Stimulated activated effector memory CD8-positive, alpha-beta T cell treated with anti-CD3 and anti-CD28 coated beads, Interleukin-12 subunit alpha, Interleukin-12 subunit beta, amount 100 ng/mL, for 72 hours (primary cell): ENCODE measurements at regions not wholly inside any gene's neighbourhood (a gene's known extent, or its start where the extent isn't known, plus 50 kb on each side); places are given as distances from the start of the nearest gene placed in this dataset.

Source experiments
- ATAC-seq: fragments of 150-1000 bp; cut with Tn5 transposase; 2 replicates; pipeline ENCODE4 v1.10.0; 2021
- DNase-seq, 2 donors: peaks; one replicate each; pipeline ENCODE4 v3.0.0; 2021 to 2022; ENCODE audit warnings: low spot score in 2 of 2
- H3K27ac Mint-ChIP-seq: one replicate; pipeline ENCODE4 v1.8.0; 2022; ENCODE audit warnings: mild to moderate bottlenecking, mixed read lengths
- H3K36me3 Mint-ChIP-seq: one replicate; pipeline ENCODE4 v1.8.0; 2022; ENCODE audit warnings: mild to moderate bottlenecking, mixed read lengths
- H3K4me1 Mint-ChIP-seq: one replicate; pipeline ENCODE4 v1.8.0; 2022; ENCODE audit warnings: mixed read lengths
- H3K4me3 Mint-ChIP-seq: one replicate; pipeline ENCODE4 v1.8.0; 2022; ENCODE audit warnings: mild to moderate bottlenecking, mixed read lengths
- H3K9me3 Mint-ChIP-seq: one replicate; pipeline ENCODE4 v1.8.0; 2022; ENCODE audit warnings: mixed read lengths

- Mint-ChIP-seq H3K36me3 (no peaks in the 10 kb centered on the region), H3K4me1 (peaks cover 33% of the 10 kb centered on the region), H3K9me3 (no peaks in the 10 kb centered on the region), H3K27ac (peak overlapping the region; percentile 90), H3K4me3 (no peak overlapping the region)
- DNase-seq (no peak), ATAC-seq (no peak)
Observed at GRCh38 chr5:87074072-87074471, 193.6 kb upstream of the RASA1 start.

DNA sequence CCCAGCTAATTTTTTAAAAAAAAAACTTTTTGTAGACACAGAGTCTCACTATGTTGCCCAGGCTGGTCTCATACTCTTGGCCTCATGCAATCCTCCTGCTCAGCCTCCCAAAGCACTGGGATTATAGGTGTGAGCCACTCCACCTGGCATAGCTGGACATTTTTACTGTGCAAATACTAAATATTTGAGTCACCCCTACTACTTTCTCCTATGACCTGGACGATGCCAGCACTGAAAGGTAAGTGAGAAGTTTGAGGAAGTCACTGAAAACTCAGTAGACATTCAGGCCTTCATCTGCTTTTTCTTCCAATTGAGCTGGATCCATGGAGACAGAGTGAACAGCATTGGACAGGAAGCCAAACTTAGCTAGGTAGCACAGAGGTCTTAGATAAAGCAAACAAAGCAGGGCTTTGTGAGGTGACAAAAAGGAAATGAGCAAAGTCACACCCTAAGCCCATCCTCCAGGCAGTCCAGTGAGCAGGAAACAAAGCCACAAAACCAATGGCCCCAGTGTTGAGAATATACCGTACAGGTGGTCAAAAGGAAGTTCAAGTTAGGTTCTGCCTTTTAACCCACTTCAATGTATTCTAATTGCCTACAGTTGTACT, 192.6 kb upstream of the RASA1 start:
- no peaks in the 10 kb centered on the region for H3K9me3 Mint-ChIP-seq
- H3K27ac Mint-ChIP-seq: peak overlapping the region; percentile 90
- DNase-seq: peak in 1 of 2 donors; percentile 55
- H3K4me3 Mint-ChIP-seq: peak overlapping the region; percentile 37
- no peaks in the 10 kb centered on the region for H3K36me3 Mint-ChIP-seq
- peak; percentile 89 for ATAC-seq
- peaks cover 34% of the 10 kb centered on the region for H3K4me1 Mint-ChIP-seq

GRCh38 chr5:87076411-87076810, 191.3 kb upstream of the RASA1 start:
- H3K9me3 Mint-ChIP-seq: no peaks in the 10 kb centered on the region

GRCh38 chr5:87076931-87077330, 190.8 kb upstream of the RASA1 start:
- H3K36me3 Mint-ChIP-seq: no peaks in the 10 kb centered on the region
- peak; percentile 74 for ATAC-seq
- no peaks in the 10 kb centered on the region for H3K9me3 Mint-ChIP-seq
- H3K27ac Mint-ChIP-seq: no peak overlapping the region
- DNase-seq: no peak
- no peak overlapping the region for H3K4me3 Mint-ChIP-seq
- peaks cover 40% of the 10 kb centered on the region for H3K4me1 Mint-ChIP-seq

More at GRCh38 chr5:87076411-87076810, 191.3 kb upstream of the RASA1 start:
- Mint-ChIP-seq H3K27ac (no peak overlapping the region), H3K4me3 (no peak overlapping the region), H3K36me3 (no peaks in the 10 kb centered on the region), H3K4me1 (peaks cover 35% of the 10 kb centered on the region)
- ATAC-seq (no peak), DNase-seq (no peak)

DNA sequence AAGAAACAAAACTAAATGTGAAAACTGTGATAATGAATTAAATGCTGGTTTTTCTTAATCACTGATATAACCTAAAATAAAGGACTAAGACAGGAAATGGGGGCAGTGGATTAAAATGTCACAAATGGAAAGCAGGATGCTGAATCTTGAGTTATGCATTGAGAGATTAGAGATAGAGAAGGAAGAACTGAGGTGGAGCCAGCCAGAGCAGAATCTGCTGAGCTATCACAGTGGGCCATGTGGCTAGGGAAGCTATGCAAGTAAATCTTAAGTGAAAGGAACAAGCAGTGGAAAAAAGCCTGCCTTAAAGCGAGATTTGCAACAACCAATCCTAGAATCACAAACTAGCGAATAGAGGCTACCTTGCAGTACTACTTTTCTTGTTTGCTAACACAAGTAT, 188.5 kb upstream of the RASA1 start:
- ATAC-seq (no peak), DNase-seq (no peak)
- peaks cover 48% of the 10 kb centered on the region for H3K4me1 Mint-ChIP-seq

GRCh38 chr5:87081016-87081415, 186.7 kb upstream of the RASA1 start:
- Mint-ChIP-seq H3K4me1 (peaks cover 34% of the 10 kb centered on the region), H3K27ac (peak overlapping the region; percentile 83), H3K9me3 (peaks cover 2% of the 10 kb centered on the region), H3K4me3 (peak overlapping the region; percentile 37), H3K36me3 (no peaks in the 10 kb centered on the region)
- no peak for DNase-seq
- no peak for ATAC-seq

More for the DNA sequence above, 188.5 kb upstream of the RASA1 start:
- H3K36me3 Mint-ChIP-seq: no peaks in the 10 kb centered on the region
- no peaks in the 10 kb centered on the region for H3K9me3 Mint-ChIP-seq
- H3K27ac Mint-ChIP-seq: peak overlapping the region; percentile 48
- H3K4me3 Mint-ChIP-seq: no peak overlapping the region

DNA sequence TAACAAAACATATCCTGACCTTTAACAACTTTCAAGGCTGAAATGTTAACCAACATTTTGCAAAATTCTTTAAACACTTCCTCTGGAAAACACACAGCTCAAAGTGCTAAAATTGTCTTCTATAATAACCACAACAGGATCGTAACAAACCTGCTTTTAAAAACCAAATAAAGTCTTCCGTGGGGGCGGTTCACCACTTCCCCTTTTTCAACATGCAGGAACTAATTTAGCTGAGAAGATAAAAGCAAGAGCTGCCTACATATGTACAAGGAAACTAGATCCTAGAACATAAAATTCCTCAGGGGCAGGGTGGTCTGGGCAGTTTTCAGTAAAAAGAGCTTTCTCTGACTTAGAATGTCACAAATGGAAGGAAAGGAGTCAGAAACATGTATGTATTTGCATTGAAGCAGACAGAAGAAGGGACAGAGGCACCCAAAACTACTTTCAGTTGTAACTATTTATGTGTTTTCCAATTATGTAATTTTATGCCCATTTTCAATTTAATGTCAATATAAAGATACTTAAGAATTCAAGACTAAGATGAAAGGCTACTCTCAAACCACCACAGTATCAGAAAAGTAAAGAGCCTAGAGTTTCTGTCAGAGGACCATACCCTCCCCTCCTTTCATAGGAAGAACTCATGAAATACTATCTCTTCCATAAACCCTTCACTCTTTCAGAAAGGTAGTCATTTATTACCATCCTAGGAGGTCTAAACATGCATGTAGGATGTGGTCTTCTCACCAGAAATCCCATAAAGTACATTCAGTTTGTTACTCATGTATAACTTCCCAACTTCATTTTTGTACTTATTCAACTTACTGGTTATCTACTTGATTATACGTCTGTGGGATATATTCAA, 185.9 kb upstream of the RASA1 start:
- peak in 1 of 2 donors; percentile 56 for DNase-seq
- Mint-ChIP-seq H3K9me3 (peaks cover 2% of the 10 kb centered on the region), H3K36me3 (no peaks in the 10 kb centered on the region), H3K4me3 (peak overlapping the region; percentile 37), H3K4me1 (peaks cover 34% of the 10 kb centered on the region), H3K27ac (peak overlapping the region; percentile 83)
- ATAC-seq: peak; percentile 53

DNA sequence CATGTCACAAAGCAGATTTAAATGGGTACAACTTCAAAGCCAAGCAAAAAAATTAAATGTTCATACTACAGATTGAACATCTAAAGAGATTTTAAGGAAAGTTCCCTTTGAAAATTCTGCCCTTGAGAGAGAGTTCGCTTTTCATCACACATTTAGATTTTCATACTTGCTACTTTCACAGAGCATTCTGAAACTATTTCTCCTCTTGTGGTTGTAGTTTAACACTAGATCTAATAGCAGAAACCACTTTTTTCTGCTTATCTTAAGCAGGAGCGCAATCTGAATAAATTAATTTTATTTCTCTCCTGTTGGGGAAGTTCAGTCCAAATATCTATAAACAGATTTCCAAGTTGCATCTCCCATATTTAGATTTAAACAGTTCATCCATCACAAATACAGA, 173.3 kb upstream of the RASA1 start:
- H3K4me3 Mint-ChIP-seq: no peak overlapping the region

GRCh38 chr5:87094833-87095232, 172.8 kb upstream of the RASA1 start:
- peak overlapping the region; percentile 29 for H3K27ac Mint-ChIP-seq
- ATAC-seq: no peak
- H3K36me3 Mint-ChIP-seq: no peaks in the 10 kb centered on the region
- DNase-seq: no peak
- H3K9me3 Mint-ChIP-seq: no peaks in the 10 kb centered on the region
- no peak overlapping the region for H3K4me3 Mint-ChIP-seq
- H3K4me1 Mint-ChIP-seq: peaks cover 17% of the 10 kb centered on the region

More for the DNA sequence above, 173.3 kb upstream of the RASA1 start:
- Mint-ChIP-seq H3K27ac (peak overlapping the region; percentile 29), H3K36me3 (no peaks in the 10 kb centered on the region), H3K4me1 (peaks cover 17% of the 10 kb centered on the region), H3K9me3 (no peaks in the 10 kb centered on the region)
- DNase-seq: no peak
- ATAC-seq: no peak

GRCh38 chr5:87095787-87096186, 171.9 kb upstream of the RASA1 start:
- no peak overlapping the region for H3K27ac Mint-ChIP-seq
- no peaks in the 10 kb centered on the region for H3K36me3 Mint-ChIP-seq
- no peaks in the 10 kb centered on the region for H3K9me3 Mint-ChIP-seq
- DNase-seq (no peak), ATAC-seq (no peak)
- peaks cover 17% of the 10 kb centered on the region for H3K4me1 Mint-ChIP-seq
- no peak overlapping the region for H3K4me3 Mint-ChIP-seq

DNA sequence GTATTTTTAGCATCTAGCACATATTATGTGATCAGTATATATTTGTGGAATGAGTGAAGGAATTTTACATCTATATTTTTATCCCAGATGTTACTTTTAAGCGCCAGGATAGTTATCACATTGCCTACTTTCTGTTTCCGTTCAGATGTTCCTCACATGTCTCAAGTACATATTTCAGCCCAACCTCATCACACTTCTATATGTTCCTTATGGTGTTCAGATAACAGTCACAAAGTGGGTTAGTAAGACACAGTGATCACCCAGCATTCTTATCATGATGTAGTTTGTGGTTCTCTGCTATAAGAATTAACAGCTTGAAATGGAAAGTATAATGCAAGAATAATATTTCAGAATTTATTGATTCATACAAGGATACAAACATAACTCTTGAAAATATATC, 170.0 kb upstream of the RASA1 start:
- DNase-seq: no peak
- Mint-ChIP-seq H3K4me1 (peaks cover 25% of the 10 kb centered on the region), H3K9me3 (no peaks in the 10 kb centered on the region), H3K27ac (no peak overlapping the region), H3K36me3 (no peaks in the 10 kb centered on the region), H3K4me3 (no peak overlapping the region)
- ATAC-seq: peak; percentile 37

DNA sequence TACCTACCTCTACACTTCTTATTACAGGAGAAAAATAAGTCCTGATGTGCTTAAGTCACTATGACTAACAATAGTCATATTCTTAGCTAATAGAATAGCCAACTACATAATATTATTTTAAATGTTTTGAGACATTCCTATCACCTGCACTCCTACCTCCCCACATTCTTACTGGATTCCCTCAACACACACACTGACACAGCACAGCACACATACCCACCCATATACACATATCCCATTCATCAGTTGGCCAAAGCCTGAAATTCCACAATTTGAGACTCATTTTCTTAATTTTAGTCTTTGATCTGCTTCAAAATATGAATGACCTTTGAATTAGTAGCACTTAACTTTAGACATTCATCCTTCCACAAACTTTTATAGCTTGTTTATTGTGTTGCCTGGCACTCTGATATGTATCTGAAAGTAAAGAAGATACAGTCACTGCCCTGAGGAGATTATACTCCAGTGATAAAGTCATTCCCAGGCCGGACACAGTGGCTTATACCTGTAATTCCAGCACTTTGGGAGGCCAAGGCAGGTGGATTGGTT, 168.3 kb upstream of the RASA1 start:
- no peaks in the 10 kb centered on the region for H3K9me3 Mint-ChIP-seq
- peaks cover 22% of the 10 kb centered on the region for H3K4me1 Mint-ChIP-seq
- H3K27ac Mint-ChIP-seq: no peak overlapping the region
- no peak for DNase-seq
- H3K4me3 Mint-ChIP-seq: no peak overlapping the region
- H3K36me3 Mint-ChIP-seq: no peaks in the 10 kb centered on the region
- no peak for ATAC-seq

DNA sequence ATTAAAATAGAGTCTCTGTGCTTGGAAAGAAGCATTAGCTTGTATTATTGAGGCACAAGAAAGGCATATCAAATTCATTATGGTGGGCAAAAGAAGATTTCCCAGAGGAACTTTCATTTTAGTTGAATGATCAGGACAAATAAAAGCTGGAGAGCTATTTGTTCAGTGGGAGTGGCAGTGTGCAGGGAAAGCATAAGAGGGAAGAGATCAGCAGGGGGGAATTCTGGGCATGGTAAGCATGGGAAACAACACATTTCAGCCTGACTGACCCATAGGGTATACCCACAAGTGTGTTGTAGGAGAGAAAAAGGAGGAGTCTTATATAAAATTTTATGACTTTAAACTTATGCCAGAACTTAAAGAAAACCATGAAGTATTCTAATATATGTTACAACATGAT, 167.7 kb upstream of the RASA1 start:
- H3K27ac Mint-ChIP-seq: no peak overlapping the region
- peaks cover 16% of the 10 kb centered on the region for H3K4me1 Mint-ChIP-seq
- no peak overlapping the region for H3K4me3 Mint-ChIP-seq
- H3K36me3 Mint-ChIP-seq: no peaks in the 10 kb centered on the region
- no peak for ATAC-seq
- no peaks in the 10 kb centered on the region for H3K9me3 Mint-ChIP-seq
- no peak for DNase-seq

DNA sequence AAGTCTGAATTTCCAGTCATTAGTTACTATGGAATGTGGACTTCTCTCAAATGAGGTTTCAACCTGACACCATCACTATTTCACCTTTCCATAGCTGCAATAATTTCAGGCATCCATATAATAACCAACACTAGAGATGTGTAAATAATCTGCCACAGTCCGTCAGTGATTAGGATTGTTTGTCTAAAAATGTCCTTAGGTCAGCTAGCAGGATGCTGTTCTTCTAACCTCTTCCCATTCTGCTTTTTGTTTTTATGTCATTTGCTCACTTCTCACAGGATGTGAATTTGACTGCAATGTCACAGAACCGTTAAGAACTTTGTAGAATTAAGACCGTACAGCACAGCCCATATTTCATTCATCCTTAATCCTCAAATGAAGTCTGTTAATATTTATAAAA, 166.4 kb upstream of the RASA1 start:
- DNase-seq (no peak), ATAC-seq (no peak)
- Mint-ChIP-seq H3K4me1 (peaks cover 15% of the 10 kb centered on the region), H3K27ac (no peak overlapping the region), H3K4me3 (no peak overlapping the region), H3K36me3 (no peaks in the 10 kb centered on the region), H3K9me3 (peaks cover 4% of the 10 kb centered on the region)

- H3K9me3 Mint-ChIP-seq: peaks cover 4% of the 10 kb centered on the region
- H3K4me3 Mint-ChIP-seq: no peak overlapping the region
- no peak overlapping the region for H3K27ac Mint-ChIP-seq
- DNase-seq: no peak
- peaks cover 14% of the 10 kb centered on the region for H3K4me1 Mint-ChIP-seq
- no peak for ATAC-seq
- H3K36me3 Mint-ChIP-seq: no peaks in the 10 kb centered on the region
Observed at GRCh38 chr5:87102841-87103240, 164.8 kb upstream of the RASA1 start.
